Testis (tissue), 2 donors: ENCODE measurements at regions not wholly inside any gene's neighbourhood (a gene's known extent, or its start where the extent isn't known, plus 50 kb on each side); places are given as distances from the start of the nearest gene placed in this dataset.

Source experiments
- CTCF ChIP-seq, 3 experiments: fragments of 450-650 bp in 2 of 3; fragments of 200-600 bp in 1 of 3; sonication (generic) in 1 of 3; IDR thresholded peaks; one replicate each; pipeline ENCODE4 v1.5.1; 2016 to 2019; ENCODE audit warnings: antibody characterized with exemption in 3 of 3, mild to moderate bottlenecking in 2 of 3, moderate library complexity in 1 of 3
- POLR2A ChIP-seq: fragments of 450-650 bp; IDR thresholded peaks from one replicate; pipeline ENCODE4 v1.6.1; 2017; ENCODE audit warnings: antibody characterized with exemption, mild to moderate bottlenecking, moderate library complexity

GRCh38 chr12:127528551-127528950 lies 738.4 kb upstream of the TMEM132C start:
- TF ChIP-seq POLR2A (no peak), CTCF (IDR thresholded peaks at IDR 0.05) (no peak)
